ENCODE measurements at regions not wholly inside any gene's neighbourhood (a gene's known extent, or its start where the extent isn't known, plus 50 kb on each side); places are given as distances from the start of the nearest gene placed in this dataset.

- TF ChIP-seq, protein P1, sequence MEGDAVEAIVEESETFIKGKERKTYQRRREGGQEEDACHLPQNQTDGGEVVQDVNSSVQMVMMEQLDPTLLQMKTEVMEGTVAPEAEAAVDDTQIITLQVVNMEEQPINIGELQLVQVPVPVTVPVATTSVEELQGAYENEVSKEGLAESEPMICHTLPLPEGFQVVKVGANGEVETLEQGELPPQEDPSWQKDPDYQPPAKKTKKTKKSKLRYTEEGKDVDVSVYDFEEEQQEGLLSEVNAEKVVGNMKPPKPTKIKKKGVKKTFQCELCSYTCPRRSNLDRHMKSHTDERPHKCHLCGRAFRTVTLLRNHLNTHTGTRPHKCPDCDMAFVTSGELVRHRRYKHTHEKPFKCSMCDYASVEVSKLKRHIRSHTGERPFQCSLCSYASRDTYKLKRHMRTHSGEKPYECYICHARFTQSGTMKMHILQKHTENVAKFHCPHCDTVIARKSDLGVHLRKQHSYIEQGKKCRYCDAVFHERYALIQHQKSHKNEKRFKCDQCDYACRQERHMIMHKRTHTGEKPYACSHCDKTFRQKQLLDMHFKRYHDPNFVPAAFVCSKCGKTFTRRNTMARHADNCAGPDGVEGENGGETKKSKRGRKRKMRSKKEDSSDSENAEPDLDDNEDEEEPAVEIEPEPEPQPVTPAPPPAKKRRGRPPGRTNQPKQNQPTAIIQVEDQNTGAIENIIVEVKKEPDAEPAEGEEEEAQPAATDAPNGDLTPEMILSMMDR (IDR thresholded peaks at IDR 0.05 in 4 of 5, conservative IDR thresholded peaks at IDR 0.05 in 1 of 5): no peak
- TF ChIP-seq POLR2A (IDR thresholded peaks at IDR 0.05): no peak
These were observed 1201.4 kb upstream of the TMEM132C start for GRCh38 chr12:127065595-127065994.

Measured in gastrocnemius medialis (tissue), 4 donors.